SU-DHL-6 (cell line): ENCODE measurements at regions not wholly inside any gene's neighbourhood (a gene's known extent, or its start where the extent isn't known, plus 50 kb on each side); places are given as distances from the start of the nearest gene placed in this dataset.

Experiments used
- H2AFZ ChIP-seq: fragments of 200-600 bp; sonication (generic); 2 replicates; pipeline ENCODE4 v1.6.1; 2014; ENCODE audit warnings: low read depth, mild to moderate bottlenecking, moderate library complexity, mixed read lengths, antibody characterized with exemption, low read length; ENCODE audit not compliant: severe bottlenecking
- H3F3A ChIP-seq: fragments of 200-600 bp; shearing (Covaris generic); 2 replicates; pipeline ENCODE4 v1.6.0; 2016; ENCODE audit warnings: antibody characterized with exemption, mild to moderate bottlenecking; ENCODE audit not compliant: insufficient read depth
- H3K27ac ChIP-seq: fragments of 200-600 bp; sonication (generic); 2 replicates; pipeline ENCODE4 v1.5.1; 2016; ENCODE audit warnings: low read depth, mild to moderate bottlenecking, low read length, moderate library complexity, mixed read lengths
- H3K27me3 ChIP-seq: fragments of 200-600 bp; sonication (generic), shearing (Covaris generic); 2 replicates; pipeline ENCODE4 v1.6.0; 2014; ENCODE audit warnings: mild to moderate bottlenecking, low read length
- H3K36me3 ChIP-seq: fragments of 200-600 bp; sonication (generic); 2 replicates; pipeline ENCODE4 v1.6.1; 2014; ENCODE audit warnings: mild to moderate bottlenecking, low read length, mixed read lengths
- H3K4me2 ChIP-seq: fragments of 300-600, 200-600 bp; shearing (Covaris generic), sonication (generic); 2 replicates; pipeline ENCODE4 v1.6.0; 2014; ENCODE audit warnings: low read length, low read depth, mild to moderate bottlenecking; ENCODE audit not compliant: poor library complexity, severe bottlenecking
- H3K4me3 ChIP-seq: fragments of 200-600 bp; sonication (generic); 2 replicates; pipeline ENCODE4 v1.5.1; 2014; ENCODE audit warnings: antibody characterized with exemption, low read length, mild to moderate bottlenecking, mixed read lengths; ENCODE audit not compliant: insufficient read depth, poor library complexity, severe bottlenecking
- H3K79me2 ChIP-seq: fragments of 200-600 bp; sonication (generic); 2 replicates; pipeline ENCODE4 v1.6.1; 2014; ENCODE audit warnings: mild to moderate bottlenecking, low read length, moderate library complexity; ENCODE audit not compliant: insufficient read depth
- H3K9ac ChIP-seq: fragments of 200-600 bp; sonication (generic); 2 replicates; pipeline ENCODE4 v1.7.0; 2014; ENCODE audit warnings: mild to moderate bottlenecking, low read length
- H3K9me2 ChIP-seq: fragments of 200-600 bp; sonication (generic); replicated peaks from 2 replicates; pipeline ENCODE4 v1.6.1; 2014; ENCODE audit warnings: low read length; ENCODE audit not compliant: insufficient read depth
- H3K9me3 ChIP-seq: fragments of 200-600 bp; sonication (generic); 2 replicates; pipeline ENCODE4 v1.6.1; 2014; ENCODE audit warnings: low read length, mixed read lengths; ENCODE audit not compliant: insufficient read depth
- H4K20me1 ChIP-seq: fragments of 200-600 bp; sonication (generic); 2 replicates; pipeline ENCODE4 v1.6.1; 2014; ENCODE audit warnings: low read depth, mild to moderate bottlenecking, antibody characterized with exemption, low read length, moderate library complexity, mixed read lengths
- CTCF ChIP-seq: fragments of 200-600 bp; sonication (generic); IDR thresholded peaks from one replicate; pipeline ENCODE4 v1.5.1; 2017; ENCODE audit warnings: antibody characterized with exemption, mild to moderate bottlenecking, low read length, moderate library complexity; ENCODE audit not compliant: insufficient read depth, poor library complexity, severe bottlenecking
- EZH2phosphoT487 ChIP-seq: fragments of 200-600 bp; sonication (generic), shearing (Covaris generic); conservative IDR thresholded peaks from 2 replicates; pipeline ENCODE4 v1.6.1; 2018; ENCODE audit warnings: mild to moderate bottlenecking, antibody characterized with exemption, low read length, moderate library complexity, mixed read lengths

DNA sequence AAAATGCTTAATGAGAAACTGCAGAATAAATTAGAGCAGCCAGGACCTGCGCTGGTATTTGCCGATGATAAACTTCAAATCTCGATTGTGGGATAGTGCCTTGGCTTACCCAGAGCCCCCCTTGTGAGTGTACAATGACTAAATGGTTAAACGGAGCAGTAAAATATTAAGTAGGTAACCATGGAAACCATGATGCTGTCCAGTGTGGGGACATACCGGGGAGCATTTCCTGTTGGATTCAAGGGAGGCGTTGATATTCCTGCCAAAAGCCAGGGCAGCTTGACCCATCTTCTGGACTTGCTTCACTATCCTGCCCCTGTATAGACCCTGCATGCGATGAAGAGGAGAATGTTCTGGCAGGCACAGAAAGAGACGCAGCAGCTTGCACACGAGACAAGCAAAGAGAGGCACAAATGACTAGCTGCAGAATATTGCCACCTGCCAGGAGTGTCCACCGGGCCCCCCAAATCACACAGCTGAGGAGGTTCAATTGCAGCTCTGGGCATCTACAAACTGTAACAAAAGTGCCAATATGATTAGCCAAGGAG lies 255.3 kb upstream of the TSHZ3 start:
- no peaks in the 10 kb centered on the region for H4K20me1 ChIP-seq
- TF ChIP-seq EZH2phosphoT487 (no peak), CTCF (no peak)
- no peak overlapping the region for H3K4me2 ChIP-seq
- no peaks in the 10 kb centered on the region for H3K27me3 ChIP-seq
- H3K79me2 ChIP-seq = no peaks in the 10 kb centered on the region
- H3K36me3 ChIP-seq = no peaks in the 10 kb centered on the region
- no peaks in the 10 kb centered on the region for H3F3A ChIP-seq
- no peaks in the 10 kb centered on the region for H3K9me2 ChIP-seq
- H3K4me3 ChIP-seq = no peak overlapping the region
- no peak overlapping the region for H2AFZ ChIP-seq
- H3K27ac ChIP-seq = no peak overlapping the region
- no peak overlapping the region for H3K9ac ChIP-seq
- H3K9me3 ChIP-seq = no peaks in the 10 kb centered on the region

DNA sequence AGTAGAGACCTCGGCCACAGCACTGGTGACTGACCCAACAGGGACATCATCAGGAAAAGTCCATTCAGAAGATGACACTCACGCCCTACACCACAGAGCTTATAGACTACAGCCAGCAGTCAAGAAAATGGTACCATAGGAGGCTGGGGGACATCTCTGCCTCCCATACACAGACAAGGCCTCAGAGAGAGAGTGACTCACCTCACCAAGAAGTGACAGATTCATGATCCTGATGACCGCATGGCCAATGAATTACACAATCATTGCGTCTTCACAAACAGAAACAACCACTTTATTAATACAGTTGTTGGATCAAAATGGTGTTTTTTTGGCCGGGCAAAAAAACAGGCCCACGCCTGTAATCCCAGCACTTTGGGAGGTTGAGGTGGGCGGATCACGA lies 260.8 kb upstream of the TSHZ3 start:
- no peaks in the 10 kb centered on the region for H3K79me2 ChIP-seq
- H3K9me2 ChIP-seq = no peaks in the 10 kb centered on the region
- no peaks in the 10 kb centered on the region for H3F3A ChIP-seq
- TF ChIP-seq EZH2phosphoT487 = no peak
- H3K27ac ChIP-seq = no peak overlapping the region
- no peaks in the 10 kb centered on the region for H3K9me3 ChIP-seq
- no peak overlapping the region for H3K4me3 ChIP-seq
- H3K9ac ChIP-seq = no peak overlapping the region
- no peak overlapping the region for H3K4me2 ChIP-seq
- no peak overlapping the region for H2AFZ ChIP-seq
- H3K27me3 ChIP-seq = no peaks in the 10 kb centered on the region
- no peaks in the 10 kb centered on the region for H3K36me3 ChIP-seq
- no peaks in the 10 kb centered on the region for H4K20me1 ChIP-seq

DNA sequence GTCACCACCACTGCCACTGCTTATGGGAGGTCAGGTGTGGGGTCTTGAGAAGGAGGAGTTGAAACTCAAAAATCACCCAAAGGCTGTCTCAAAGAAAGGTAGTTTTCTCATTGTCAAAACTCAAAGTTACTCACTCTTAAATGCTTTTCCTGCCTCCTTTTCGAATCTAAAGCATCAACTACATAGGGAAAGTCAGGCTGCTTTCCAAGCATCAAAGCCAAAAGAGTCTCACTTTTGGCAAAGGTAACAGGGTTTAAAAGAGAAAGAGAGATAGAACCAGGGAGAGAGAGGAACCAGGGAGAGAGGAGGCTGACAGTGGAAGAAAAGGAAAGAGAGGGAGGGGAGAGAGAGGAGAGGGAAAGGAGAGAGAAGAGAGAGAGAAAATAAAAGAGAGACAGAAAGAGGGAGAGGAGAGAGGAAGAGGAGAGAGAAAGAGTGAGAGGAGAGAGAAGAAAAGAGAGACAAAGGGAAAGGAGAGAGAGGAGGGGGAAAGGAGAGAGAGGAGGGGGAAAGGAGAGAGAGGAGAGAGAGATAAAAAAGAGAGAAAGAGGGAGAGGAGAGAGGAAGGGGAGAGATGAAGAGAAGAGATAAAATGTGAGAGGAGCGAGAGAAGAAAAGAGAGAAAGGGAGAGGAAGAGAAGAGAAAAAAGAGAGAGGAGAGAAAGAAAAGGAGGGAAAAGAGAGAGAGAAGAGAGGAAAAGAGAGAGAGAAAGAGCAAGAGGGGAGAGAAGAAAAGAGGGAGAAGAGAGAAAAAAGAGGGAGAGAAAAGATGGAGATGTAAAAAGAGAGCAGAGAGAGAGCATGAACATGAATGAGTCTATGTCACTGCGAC lies 262.0 kb upstream of the TSHZ3 start:
- Histone ChIP-seq H4K20me1 (no peaks in the 10 kb centered on the region), H3K27me3 (no peaks in the 10 kb centered on the region), H3K36me3 (no peaks in the 10 kb centered on the region), H3K79me2 (no peaks in the 10 kb centered on the region), H2AFZ (no peak overlapping the region), H3K9ac (no peak overlapping the region), H3K27ac (no peak overlapping the region), H3F3A (no peaks in the 10 kb centered on the region), H3K4me2 (no peak overlapping the region), H3K4me3 (no peak overlapping the region), H3K9me3 (no peaks in the 10 kb centered on the region), H3K9me2 (no peaks in the 10 kb centered on the region)
- TF ChIP-seq CTCF = no peak
- TF ChIP-seq EZH2phosphoT487 = no peak

- no peak overlapping the region for H2AFZ ChIP-seq
- no peaks in the 10 kb centered on the region for H3F3A ChIP-seq
- H3K9ac ChIP-seq = no peak overlapping the region
- no peaks in the 10 kb centered on the region for H3K79me2 ChIP-seq
- no peak overlapping the region for H3K4me2 ChIP-seq
- no peak overlapping the region for H3K4me3 ChIP-seq
- no peaks in the 10 kb centered on the region for H3K9me3 ChIP-seq
- H3K9me2 ChIP-seq = no peaks in the 10 kb centered on the region
- no peaks in the 10 kb centered on the region for H3K36me3 ChIP-seq
- no peaks in the 10 kb centered on the region for H4K20me1 ChIP-seq
- no peak for TF ChIP-seq CTCF
- TF ChIP-seq EZH2phosphoT487 = no peak
- H3K27me3 ChIP-seq = no peaks in the 10 kb centered on the region
- H3K27ac ChIP-seq = no peak overlapping the region
These were observed 263.6 kb upstream of the TSHZ3 start for GRCh38 chr19:31612873-31613272.
